IMR-90 (cell line): ENCODE measurements at regions not wholly inside any gene's neighbourhood (a gene's known extent, or its start where the extent isn't known, plus 50 kb on each side); places are given as distances from the start of the nearest gene placed in this dataset.

Source experiments
- ATAC-seq: fragments of 200-7000 bp; cut with Tn5 transposase; 2 replicates; pipeline ENCODE4 v1.9.1; 2020; ENCODE audit warnings: low read depth, mild to moderate bottlenecking, moderate library complexity
- BruUV-seq: library from RNA; stranded (reverse); fragments of 400-500 nt; replicated peaks from 2 replicates; lab custom pipeline; 2021; lab: Mats Ljungman, UMichigan
- CTCF ChIA-PET: fragments of 300-600 bp; formaldehyde crosslinking; extraction: SDS; loops from one replicate; lab custom pipeline; 2021; ENCODE audit warnings: antibody characterized with exemption; lab: Yijun Ruan, JAX
- POLR2A ChIA-PET: fragments of 300-600 bp; sonication (Branson Sonifier 250); formaldehyde crosslinking; loops from one replicate; lab custom pipeline; 2022; ENCODE audit warnings: antibody characterized with exemption; ENCODE audit not compliant: unreplicated experiment; lab: Charles Lee
- DNase-seq: peaks from one replicate; pipeline ENCODE4 v3.0.0; 2013
- H2AFZ ChIP-seq: replicated peaks from 2 replicates; pipeline ENCODE3; 2013; ENCODE audit warnings: low read length, mild to moderate bottlenecking; ENCODE audit not compliant: poor library complexity
- H2AK5ac ChIP-seq: 2 replicates; pipeline ENCODE4 v1.6.1; 2013; ENCODE audit warnings: low read depth, low read length, inconsistent platforms
- H2AK9ac ChIP-seq: replicated peaks from 2 replicates; pipeline ENCODE3; 2013; ENCODE audit warnings: mild to moderate bottlenecking, low read depth, low read length, moderate library complexity; ENCODE audit not compliant: poor library complexity
- H2BK120ac ChIP-seq: 2 replicates; pipeline ENCODE4 v1.6.1; 2013; ENCODE audit warnings: low read depth, low read length, inconsistent platforms
- H2BK15ac ChIP-seq: 3 replicates; pipeline ENCODE4 v1.6.1; 2013; ENCODE audit warnings: low read depth, low read length, inconsistent platforms
- H2BK20ac ChIP-seq: 2 replicates; pipeline ENCODE4 v1.6.1; 2013; ENCODE audit warnings: low read depth, mild to moderate bottlenecking, inconsistent platforms, low read length, moderate library complexity
- H2BK5ac ChIP-seq: 2 replicates; pipeline ENCODE4 v1.6.1; 2013; ENCODE audit warnings: mild to moderate bottlenecking, low read depth, low read length, inconsistent platforms; ENCODE audit not compliant: poor library complexity, severe bottlenecking
- H3K14ac ChIP-seq: replicated peaks from 2 replicates; pipeline ENCODE4 v1.6.1; 2013; ENCODE audit warnings: low read depth, low read length, inconsistent platforms
- H3K18ac ChIP-seq: 2 replicates; pipeline ENCODE4 v1.6.1; 2013; ENCODE audit warnings: low read depth, low read length, control low read depth
- H3K23ac ChIP-seq: 2 replicates; pipeline ENCODE4 v1.6.1; 2013; ENCODE audit warnings: low read depth, low read length, inconsistent platforms
- H3K27ac ChIP-seq: 2 replicates; pipeline ENCODE4 v1.5.1; 2013; ENCODE audit warnings: mild to moderate bottlenecking, control low read depth, low read length; ENCODE audit not compliant: insufficient read depth
- H3K27me3 ChIP-seq: 2 replicates; pipeline ENCODE4 v1.6.1; 2013; ENCODE audit warnings: low read length; ENCODE audit not compliant: control insufficient read depth, insufficient read depth
- H3K36me3 ChIP-seq: 2 replicates; pipeline ENCODE4 v1.6.1; 2013; ENCODE audit warnings: low read length, mixed read lengths; ENCODE audit not compliant: control insufficient read depth, insufficient read depth
- H3K4ac ChIP-seq: 2 replicates; pipeline ENCODE4 v1.6.1; 2013; ENCODE audit warnings: low read depth, low read length, inconsistent platforms
- H3K4me1 ChIP-seq: 2 replicates; pipeline ENCODE4 v1.6.1; 2013; ENCODE audit warnings: low read length, mixed read lengths; ENCODE audit not compliant: control insufficient read depth, insufficient read depth
- H3K4me2 ChIP-seq: 2 replicates; pipeline ENCODE4 v1.6.1; 2013; ENCODE audit warnings: low read depth, mild to moderate bottlenecking, control low read depth, low read length, moderate library complexity
- H3K4me3 ChIP-seq: 2 replicates; pipeline ENCODE4 v1.5.1; 2013; ENCODE audit warnings: low read depth, mild to moderate bottlenecking, control low read depth, low read length, moderate library complexity; ENCODE audit not compliant: insufficient read depth
- H3K56ac ChIP-seq: 2 replicates; pipeline ENCODE4 v1.6.1; 2013; ENCODE audit warnings: low read length, inconsistent platforms; ENCODE audit not compliant: insufficient read depth; ENCODE audit errors: extremely low read depth
- H3K79me1 ChIP-seq, 2 experiments: 2 replicates each; pipeline ENCODE4 v1.6.1; 2013; ENCODE audit warnings: low read length in 2 of 2, inconsistent platforms in 1 of 2, low read depth in 1 of 2
- H3K9ac ChIP-seq: 2 replicates; pipeline ENCODE4 v1.6.1; 2013; ENCODE audit warnings: low read depth, low read length, control low read depth
- H3K9me1 ChIP-seq: 2 replicates; pipeline ENCODE4 v1.6.1; 2013; ENCODE audit warnings: low read length, inconsistent platforms; ENCODE audit not compliant: insufficient read depth
- H3K9me3 ChIP-seq: 2 replicates; pipeline ENCODE4 v1.6.1; 2013; ENCODE audit warnings: low read length; ENCODE audit not compliant: control insufficient read depth, insufficient read depth
- H4K20me1 ChIP-seq: 2 replicates; pipeline ENCODE4 v1.6.1; 2013; ENCODE audit warnings: low read length, inconsistent platforms; ENCODE audit not compliant: insufficient read depth
- H4K5ac ChIP-seq: 2 replicates; pipeline ENCODE4 v1.6.1; 2013; ENCODE audit warnings: mild to moderate bottlenecking, low read depth, low read length, control low read depth
- H4K8ac ChIP-seq, 2 experiments: 2 replicates each; pipeline ENCODE4 v1.6.1; 2013; ENCODE audit warnings: low read depth in 2 of 2, low read length in 2 of 2, control low read depth in 1 of 2, inconsistent platforms in 1 of 2
- H4K91ac ChIP-seq: 2 replicates; pipeline ENCODE4 v1.6.1; 2013; ENCODE audit warnings: low read depth, low read length, inconsistent platforms; ENCODE audit not compliant: insufficient read depth
- BHLHE40 ChIP-seq: fragments of 150-350 bp; IDR thresholded peaks from 2 replicates; pipeline ENCODE4 v1.6.1; 2016; ENCODE audit warnings: mild to moderate bottlenecking, low read depth, low read length
- CEBPB ChIP-seq: IDR thresholded peaks from 2 replicates; pipeline ENCODE4 v1.6.1; 2012; ENCODE audit warnings: low read depth, low read length, improper control_type of control experiment
- CHD1 ChIP-seq: IDR thresholded peaks from 2 replicates; pipeline ENCODE4 v1.6.1; 2012; ENCODE audit warnings: low read depth, low read length, improper control_type of control experiment
- CTCF ChIP-seq: conservative IDR thresholded peaks from 2 replicates; pipeline ENCODE4 v1.5.1; 2012; ENCODE audit warnings: mild to moderate bottlenecking, low read depth, low read length, improper control_type of control experiment
- ELK1 ChIP-seq: fragments of 150-350 bp; IDR thresholded peaks from 2 replicates; pipeline ENCODE4 v1.6.1; 2016; ENCODE audit warnings: low read depth, mild to moderate bottlenecking, low read length, moderate library complexity, borderline replicate concordance
- FOS ChIP-seq: fragments of 150-350 bp; IDR thresholded peaks from 2 replicates; pipeline ENCODE4 v1.6.1; 2016; ENCODE audit warnings: low read depth, low read length
- MAFK ChIP-seq: IDR thresholded peaks from 2 replicates; pipeline ENCODE4 v1.6.1; 2012; ENCODE audit warnings: low read depth, low read length, improper control_type of control experiment
- MAZ ChIP-seq: IDR thresholded peaks from 2 replicates; pipeline ENCODE4 v1.6.1; 2012; ENCODE audit warnings: low read depth, mild to moderate bottlenecking, low read length, improper control_type of control experiment, moderate library complexity, borderline replicate concordance
- MXI1 ChIP-seq: IDR thresholded peaks from 2 replicates; pipeline ENCODE4 v1.6.1; 2012; ENCODE audit warnings: low read depth, mild to moderate bottlenecking, low read length, moderate library complexity, borderline replicate concordance
- NFE2L2 ChIP-seq: fragments of 150-350 bp; IDR thresholded peaks from 2 replicates; pipeline ENCODE4 v1.6.1; 2016; ENCODE audit warnings: low read depth, mild to moderate bottlenecking, low read length
- POLR2A ChIP-seq: IDR thresholded peaks from 2 replicates; pipeline ENCODE4 v1.6.1; 2012; ENCODE audit warnings: mild to moderate bottlenecking, low read depth, low read length
- RAD21 ChIP-seq: IDR thresholded peaks from 2 replicates; pipeline ENCODE4 v1.6.1; 2012; ENCODE audit warnings: low read length, improper control_type of control experiment
- RCOR1 ChIP-seq: IDR thresholded peaks from 2 replicates; pipeline ENCODE4 v1.6.1; 2012; ENCODE audit warnings: mild to moderate bottlenecking, low read length, improper control_type of control experiment; ENCODE audit not compliant: insufficient replicate concordance
- RFX5 ChIP-seq: IDR thresholded peaks from 2 replicates; pipeline ENCODE4 v1.8.0; 2012; ENCODE audit warnings: low read depth, mild to moderate bottlenecking, low read length, moderate library complexity
- SMC3 ChIP-seq: fragments of 150-350 bp; IDR thresholded peaks from 2 replicates; pipeline ENCODE4 v1.6.1; 2016; ENCODE audit warnings: low read depth, mild to moderate bottlenecking, antibody characterized with exemption, low read length, moderate library complexity
- USF2 ChIP-seq: fragments of 150-350 bp; IDR thresholded peaks from 2 replicates; pipeline ENCODE4 v1.6.1; 2017; ENCODE audit warnings: mild to moderate bottlenecking, antibody characterized with exemption, low read length, low read depth
- WGBS, 2 experiments: methylation state at CpG; one replicate each; pipeline versions ENCODE4 v1.1.5 to v1.1.7; 2013; ENCODE audit warnings: missing lambda C conversion rate in 2 of 2; ENCODE audit not compliant: insufficient read length in 1 of 2; ENCODE audit errors: extremely low coverage in 2 of 2; 5-methylcytosine and 5-hydroxymethylcytosine counted together
- dilution Hi-C: fragments of 300-500 bp; cut with HindIII; formaldehyde crosslinking; loops from one replicate; pipeline ENCODE4 v1.14.3; 2018; ENCODE audit warnings: low sequenced_read_pairs; ENCODE audit not compliant: unreplicated experiment
- in situ Hi-C: fragments of 300-500 bp; cut with MboI; formaldehyde crosslinking; loops from 3 replicates; pipeline ENCODE4 v1.14.3; 2019; ENCODE audit warnings: low sequenced_read_pairs, inconsistent platforms, mixed read lengths
- intact Hi-C: fragments of 100-400 bp; cut with micrococcal nuclease; formaldehyde crosslinking; loops from 2 replicates; pipeline ENCODE4 v1.10.0; 2022

- Histone ChIP-seq H3K4me1 (peaks cover 1% of the 10 kb centered on the region; the same call in 1 of the 2 replicates), H3K18ac (no peak overlapping the region), H3K4me3 (no peak overlapping the region), H2AK5ac (no peak overlapping the region), H3K79me1 (no peaks in the 10 kb centered on the region), H2BK5ac (no peak overlapping the region), H4K20me1 (no peaks in the 10 kb centered on the region), H3K9ac (no peak overlapping the region), H3K27me3 (peaks cover 5% of the 10 kb centered on the region), H2BK120ac (no peak overlapping the region), H3K36me3 (no peaks in the 10 kb centered on the region), H3K9me3 (no peaks in the 10 kb centered on the region), H3K23ac (no peak overlapping the region), H3K4ac (no peak overlapping the region), H3K9me1 (peaks cover 3% of the 10 kb centered on the region; the same call in 1 of the 2 replicates), H2AK9ac (no peak overlapping the region), H3K4me2 (no peak overlapping the region), H3K27ac (no peak overlapping the region), H2AFZ (no peak overlapping the region), H4K5ac (no peak overlapping the region), H2BK20ac (no peak overlapping the region), H2BK15ac (no peak overlapping the region), H3K56ac (no peak overlapping the region), H4K91ac (no peak overlapping the region), H3K14ac (no peak overlapping the region), H4K8ac (no peak overlapping the region)
- TF ChIP-seq CEBPB (no peak), MXI1 (no peak), CHD1 (no peak), FOS (no peak), POLR2A (no peak), CTCF (no peak), NFE2L2 (no peak), RAD21 (no peak), ELK1 (no peak), RFX5 (no peak), MAFK (no peak), BHLHE40 (no peak), SMC3 (no peak), MAZ (no peak), USF2 (no peak), RCOR1 (no peak)
- dilution Hi-C loops (no loop called here), in situ Hi-C loops (no loop called here), intact Hi-C loops (no loop called here)
- ChIA-PET CTCF (no interaction called here), POLR2A (no interaction called here)
- DNase-seq: no peak
- ATAC-seq: no peak
- BruUV-seq: no TSS peak
- 92% methylated on average over 6 of the region's 12 CpGs; no CpG with 5 or more reads in 1 of the 2 experiments for WGBS, 2 experiments
Measured at GRCh38 chr1:229006121-229006870, 264.6 kb upstream of the RAB4A start.
